Caco-2 (cell line): ENCODE measurements at regions not wholly inside any gene's neighbourhood (a gene's known extent, or its start where the extent isn't known, plus 50 kb on each side); places are given as distances from the start of the nearest gene placed in this dataset.

Source experiments
- BruUV-seq: library from RNA; stranded (reverse); fragments of 400-500 nt; replicated peaks from 2 replicates; lab custom pipeline; 2021; lab: Mats Ljungman, UMichigan
- CTCF ChIA-PET: fragments of 300-600 bp; sonication (Branson Sonifier 250); formaldehyde crosslinking; loops from one replicate; lab custom pipeline; 2022; ENCODE audit warnings: antibody characterized with exemption; lab: Charles Lee
- POLR2A ChIA-PET: fragments of 300-600 bp; sonication (Branson Sonifier 250); formaldehyde crosslinking; loops from one replicate; lab custom pipeline; 2022; ENCODE audit warnings: antibody characterized with exemption; lab: Charles Lee
- DNase-seq, 2 experiments: peaks; one replicate each; pipeline versions ENCODE4 v3.0.0 to v3.0.0-alpha.2; 2020 to 2022
- H3K27me3 ChIP-seq: replicated peaks from 2 replicates; pipeline ENCODE4 v1.6.0; 2011; ENCODE audit warnings: low read length; ENCODE audit not compliant: control insufficient read depth, insufficient read depth
- H3K36me3 ChIP-seq: 2 replicates; pipeline ENCODE4 v1.5.1; 2011; ENCODE audit warnings: low read length; ENCODE audit not compliant: control insufficient read depth, insufficient read depth
- H3K4me1 ChIP-seq: fragments of 250-450 bp; sonication (Bioruptor Pico); 2 replicates; pipeline ENCODE4 v1.5.1; 2020; ENCODE audit warnings: mild to moderate bottlenecking
- H3K4me3 ChIP-seq: 2 replicates; pipeline ENCODE4 v1.5.1; 2011; ENCODE audit warnings: low read depth, mild to moderate bottlenecking, control low read depth, low read length
- H3K9me3 ChIP-seq: fragments of 250-450 bp; sonication (Bioruptor Pico); 2 replicates; pipeline ENCODE4 v1.5.1; 2020; ENCODE audit warnings: mild to moderate bottlenecking, moderate library complexity
- H3K27ac Mint-ChIP-seq: one replicate; pipeline ENCODE4 v1.8.0; 2022; ENCODE audit warnings: mixed read lengths; ENCODE audit not compliant: unreplicated experiment
- H3K27me3 Mint-ChIP-seq: one replicate; pipeline ENCODE4 v1.8.0; 2022; ENCODE audit warnings: mixed read lengths; ENCODE audit not compliant: insufficient read depth, unreplicated experiment
- H3K36me3 Mint-ChIP-seq: one replicate; pipeline ENCODE4 v1.8.0; 2022; ENCODE audit warnings: mild to moderate bottlenecking, mixed read lengths; ENCODE audit not compliant: insufficient read depth, unreplicated experiment
- H3K4me1 Mint-ChIP-seq: one replicate; pipeline ENCODE4 v1.8.0; 2022; ENCODE audit warnings: low read depth, mixed read lengths; ENCODE audit not compliant: unreplicated experiment
- H3K4me3 Mint-ChIP-seq: one replicate; pipeline ENCODE4 v1.8.0; 2022; ENCODE audit warnings: mild to moderate bottlenecking, moderate library complexity, mixed read lengths; ENCODE audit not compliant: unreplicated experiment
- H3K9me3 Mint-ChIP-seq: one replicate; pipeline ENCODE4 v1.8.0; 2022; ENCODE audit warnings: mixed read lengths; ENCODE audit not compliant: unreplicated experiment
- intact Hi-C: fragments of 100-400 bp; cut with micrococcal nuclease; formaldehyde crosslinking; loops from one replicate; pipeline ENCODE4 v1.10.0; 2022; ENCODE audit not compliant: unreplicated experiment
- TF ChIP-seq, protein P1 (sequence below), 2 experiments: fragments of 200-600 bp in 1 of 2; IDR thresholded peaks; 1 replicate in 1 of 2; 2 replicates in 1 of 2; pipeline versions ENCODE4 v1.5.1 to v1.8.0; 2011 to 2022; ENCODE audit warnings: antibody characterized with exemption in 1 of 2, control low read depth in 1 of 2, inconsistent platforms in 1 of 2, low read depth in 1 of 2, low read length in 1 of 2, mild to moderate bottlenecking in 1 of 2, moderate library complexity in 1 of 2; ENCODE audit not compliant: insufficient read depth in 1 of 2, severe bottlenecking in 1 of 2, unreplicated experiment in 1 of 2

DNA sequence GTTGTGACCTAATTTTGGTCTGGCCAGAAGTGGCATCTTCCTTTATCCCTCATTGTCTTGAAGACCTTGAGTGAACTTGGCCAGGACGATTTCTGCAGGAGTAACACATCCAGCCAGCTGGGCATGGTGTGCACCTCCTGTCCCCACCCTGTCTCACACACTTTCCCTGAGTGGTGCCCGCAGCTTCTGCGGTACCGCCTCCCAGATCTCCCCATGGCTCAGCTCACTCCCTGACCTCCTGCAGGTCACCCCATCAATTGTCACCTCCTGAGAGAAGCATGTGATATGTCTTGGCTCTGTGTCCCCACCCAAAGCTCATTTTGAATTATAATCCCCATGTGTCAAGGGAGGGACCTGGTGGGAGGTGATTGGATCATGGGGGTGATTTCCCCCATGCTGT lies 50.2 kb upstream of the TP53I11 start:
- peaks cover 18% of the 10 kb centered on the region for H3K27me3 Mint-ChIP-seq
- no peaks in the 10 kb centered on the region for H3K36me3 Mint-ChIP-seq
- POLR2A ChIA-PET: no interaction called here
- H3K9me3 Mint-ChIP-seq: no peaks in the 10 kb centered on the region
- TF ChIP-seq, protein P1, sequence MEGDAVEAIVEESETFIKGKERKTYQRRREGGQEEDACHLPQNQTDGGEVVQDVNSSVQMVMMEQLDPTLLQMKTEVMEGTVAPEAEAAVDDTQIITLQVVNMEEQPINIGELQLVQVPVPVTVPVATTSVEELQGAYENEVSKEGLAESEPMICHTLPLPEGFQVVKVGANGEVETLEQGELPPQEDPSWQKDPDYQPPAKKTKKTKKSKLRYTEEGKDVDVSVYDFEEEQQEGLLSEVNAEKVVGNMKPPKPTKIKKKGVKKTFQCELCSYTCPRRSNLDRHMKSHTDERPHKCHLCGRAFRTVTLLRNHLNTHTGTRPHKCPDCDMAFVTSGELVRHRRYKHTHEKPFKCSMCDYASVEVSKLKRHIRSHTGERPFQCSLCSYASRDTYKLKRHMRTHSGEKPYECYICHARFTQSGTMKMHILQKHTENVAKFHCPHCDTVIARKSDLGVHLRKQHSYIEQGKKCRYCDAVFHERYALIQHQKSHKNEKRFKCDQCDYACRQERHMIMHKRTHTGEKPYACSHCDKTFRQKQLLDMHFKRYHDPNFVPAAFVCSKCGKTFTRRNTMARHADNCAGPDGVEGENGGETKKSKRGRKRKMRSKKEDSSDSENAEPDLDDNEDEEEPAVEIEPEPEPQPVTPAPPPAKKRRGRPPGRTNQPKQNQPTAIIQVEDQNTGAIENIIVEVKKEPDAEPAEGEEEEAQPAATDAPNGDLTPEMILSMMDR (IDR thresholded peaks at IDR 0.05; ENCODE audit: insufficient read depth in 1 of 2, low read depth in 1 of 2, low read length in 1 of 2, severe bottlenecking in 1 of 2, unreplicated experiment in 1 of 2): no peak
- H3K36me3 ChIP-seq: no peaks in the 10 kb centered on the region
- H3K4me1 ChIP-seq: no peaks in the 10 kb centered on the region
- no peaks in the 10 kb centered on the region for H3K9me3 ChIP-seq
- no TSS peak for BruUV-seq
- intact Hi-C loops: no loop called here
- no peak overlapping the region for H3K4me3 Mint-ChIP-seq
- no peaks in the 10 kb centered on the region for H3K27me3 ChIP-seq
- CTCF ChIA-PET: no interaction called here
- H3K4me1 Mint-ChIP-seq: no peaks in the 10 kb centered on the region
- DNase-seq: no peak
- no peak overlapping the region for H3K4me3 ChIP-seq
- H3K27ac Mint-ChIP-seq: no peak overlapping the region

DNA sequence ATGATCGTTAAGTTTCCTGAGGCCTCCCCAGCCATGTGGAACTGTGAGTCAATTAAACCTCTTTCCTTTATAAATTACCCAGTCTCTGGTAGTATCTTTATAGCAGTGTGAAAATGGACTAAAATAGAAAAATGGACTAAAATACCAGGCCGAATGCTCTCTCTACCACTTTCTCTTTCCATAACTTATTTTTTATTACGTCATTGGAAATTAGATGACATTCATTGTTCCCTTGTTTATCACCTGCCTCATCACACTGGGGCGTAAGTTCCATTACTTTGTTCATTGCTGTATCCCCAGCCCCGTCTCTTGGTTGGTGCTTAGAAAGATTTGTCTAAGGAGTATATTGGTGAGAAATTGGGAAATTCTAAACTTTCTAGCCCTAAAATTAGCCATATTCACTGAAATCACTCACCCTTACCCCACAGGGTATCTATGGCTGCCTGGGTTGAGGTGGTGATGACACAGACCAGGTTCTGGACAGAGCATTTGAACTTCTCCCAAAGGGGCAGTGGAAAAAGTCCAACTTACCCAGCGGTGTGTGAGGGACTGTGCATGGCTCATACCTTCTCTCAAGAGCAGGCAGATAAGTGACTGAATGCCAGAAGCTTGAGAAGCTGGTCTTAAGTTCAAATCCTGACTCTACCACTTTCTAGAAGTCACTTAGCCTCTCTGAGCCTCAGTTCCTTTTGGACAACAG lies 50.9 kb upstream of the TP53I11 start:
- Mint-ChIP-seq H3K9me3 (no peaks in the 10 kb centered on the region), H3K4me1 (no peaks in the 10 kb centered on the region), H3K36me3 (no peaks in the 10 kb centered on the region), H3K27me3 (peaks cover 22% of the 10 kb centered on the region), H3K27ac (no peak overlapping the region), H3K4me3 (no peak overlapping the region)
- ChIA-PET POLR2A (no interaction called here), CTCF (no interaction called here)
- Histone ChIP-seq H3K4me3 (no peak overlapping the region), H3K36me3 (no peaks in the 10 kb centered on the region), H3K9me3 (no peaks in the 10 kb centered on the region), H3K27me3 (no peaks in the 10 kb centered on the region), H3K4me1 (no peaks in the 10 kb centered on the region)
- no peak for DNase-seq
- TF ChIP-seq, protein P1 (IDR thresholded peaks at IDR 0.05; ENCODE audit: insufficient read depth in 1 of 2, low read depth in 1 of 2, low read length in 1 of 2, severe bottlenecking in 1 of 2, unreplicated experiment in 1 of 2): no peak
- intact Hi-C loops: no loop called here
- BruUV-seq: no TSS peak

- H3K4me3 ChIP-seq: no peak overlapping the region
- Mint-ChIP-seq H3K4me3 (no peak overlapping the region), H3K36me3 (no peaks in the 10 kb centered on the region), H3K4me1 (no peaks in the 10 kb centered on the region), H3K27me3 (peaks cover 25% of the 10 kb centered on the region), H3K9me3 (no peaks in the 10 kb centered on the region), H3K27ac (no peak overlapping the region)
- POLR2A ChIA-PET: no interaction called here
- no peaks in the 10 kb centered on the region for H3K4me1 ChIP-seq
- H3K27me3 ChIP-seq: no peaks in the 10 kb centered on the region
- no peaks in the 10 kb centered on the region for H3K36me3 ChIP-seq
- TF ChIP-seq, protein P1 (IDR thresholded peaks at IDR 0.05; ENCODE audit: insufficient read depth in 1 of 2, low read depth in 1 of 2, low read length in 1 of 2, severe bottlenecking in 1 of 2, unreplicated experiment in 1 of 2): no peak
- CTCF ChIA-PET: no interaction called here
- DNase-seq: no peak
- no peaks in the 10 kb centered on the region for H3K9me3 ChIP-seq
- no TSS peak for BruUV-seq
- intact Hi-C loops: no loop called here
These were observed 54.4 kb upstream of the TP53I11 start for GRCh38 chr11:45005106-45005505.
